NB4 (cell line): ENCODE measurements at regions not wholly inside any gene's neighbourhood (a gene's known extent, or its start where the extent isn't known, plus 50 kb on each side); places are given as distances from the start of the nearest gene placed in this dataset.

Experiments
- CTCF ChIP-seq: IDR thresholded peaks from one replicate; pipeline ENCODE4 v1.5.1; 2012; ENCODE audit warnings: low read depth, low read length
- MYC ChIP-seq: IDR thresholded peaks from 2 replicates; pipeline ENCODE4 v1.6.1; 2011; ENCODE audit warnings: low read depth, low read length
- POLR2A ChIP-seq: IDR thresholded peaks from 2 replicates; pipeline ENCODE4 v1.6.1; 2011; ENCODE audit warnings: mild to moderate bottlenecking; ENCODE audit not compliant: insufficient read length; ENCODE audit errors: extremely low read depth

- TF ChIP-seq POLR2A: no peak
- TF ChIP-seq CTCF: no peak
- TF ChIP-seq MYC: no peak
Measured at GRCh38 chr17:69764146-69764545, 310.9 kb upstream of the KCNJ16 start.
